ENCODE measurements at regions not wholly inside any gene's neighbourhood (a gene's known extent, or its start where the extent isn't known, plus 50 kb on each side); places are given as distances from the start of the nearest gene placed in this dataset.
"Not testable (repeated sequence)": the region's sequence is repeated elsewhere in the genome, so short reads cannot be mapped to it uniquely, and the experiment has no call there.

GRCh38 chr12:105445649-105446048, 115.2 kb downstream of the C12orf75 start:
- H3K27ac ChIP-seq, result 0 out of 2 replicates have a peak overlapping the region, but pooled peaks have one; percentile 18
- TF ChIP-seq CTCF (conservative IDR thresholded peaks at IDR 0.05), result no peak

DNA sequence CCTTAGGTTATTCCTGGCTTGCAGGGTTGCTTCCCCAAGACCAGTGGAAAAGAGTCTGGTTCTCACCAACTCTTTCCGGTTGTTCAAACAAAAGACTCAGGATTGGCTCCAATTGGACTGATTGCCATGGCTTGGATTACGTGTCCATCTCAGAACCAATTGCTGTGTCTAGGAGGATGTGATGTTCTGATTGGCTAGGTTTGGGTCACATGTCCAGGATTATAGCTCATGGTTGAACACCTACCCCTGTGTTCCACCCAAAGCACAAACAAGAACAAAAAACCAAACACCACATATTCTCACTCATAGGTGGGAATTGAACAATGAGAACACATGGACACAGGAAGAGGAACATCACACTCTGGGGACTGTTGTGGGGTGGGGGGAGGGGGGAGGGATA, 116.0 kb downstream of the C12orf75 start:
- not testable (repeated sequence) for H3K27ac ChIP-seq

GRCh38 chr12:105449431-105449830, 118.9 kb downstream of the C12orf75 start:
- no peak overlapping the region for H3K27ac ChIP-seq
- no peak for TF ChIP-seq CTCF (conservative IDR thresholded peaks at IDR 0.05)

- no peak for TF ChIP-seq CTCF (conservative IDR thresholded peaks at IDR 0.05)
- H3K27ac ChIP-seq, result no peak overlapping the region
Observed at GRCh38 chr12:105451211-105451610, 120.7 kb downstream of the C12orf75 start.

- H3K27ac ChIP-seq, result no peak overlapping the region
- TF ChIP-seq CTCF (conservative IDR thresholded peaks at IDR 0.05), result no peak
Observed at GRCh38 chr12:105451798-105452197, 121.3 kb downstream of the C12orf75 start.

GRCh38 chr12:105453316-105453715, 122.8 kb downstream of the C12orf75 start:
- no peak for TF ChIP-seq CTCF (conservative IDR thresholded peaks at IDR 0.05)

GRCh38 chr12:105454688-105455087, 124.2 kb downstream of the C12orf75 start:
- H3K27ac ChIP-seq, result peak overlapping the region; percentile 45; the same call in 1 of the 2 replicates
- TF ChIP-seq CTCF (conservative IDR thresholded peaks at IDR 0.05), result no peak

More at GRCh38 chr12:105453316-105453715, 122.8 kb downstream of the C12orf75 start:
- H3K27ac ChIP-seq, result no peak overlapping the region

DNA sequence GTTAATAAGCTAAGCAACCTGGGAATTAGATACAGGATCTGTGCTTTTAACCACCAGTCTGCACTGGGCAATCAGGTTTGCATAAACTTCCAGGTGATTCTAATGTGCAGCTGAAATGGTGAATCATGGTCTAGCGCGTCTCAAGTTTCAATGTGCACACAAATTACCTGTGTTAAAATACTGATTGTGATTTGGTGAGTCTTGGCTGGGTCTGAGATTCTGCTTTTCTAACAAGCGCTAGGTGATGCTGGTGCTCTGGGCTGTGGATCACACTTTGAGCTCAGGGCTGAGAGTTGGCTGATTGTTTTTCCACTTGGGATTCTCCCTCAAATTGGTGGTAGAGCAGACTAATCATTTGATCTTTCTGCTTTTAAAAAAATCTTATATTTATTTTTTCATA, 124.8 kb downstream of the C12orf75 start:
- peak; percentile 61 for TF ChIP-seq CTCF (conservative IDR thresholded peaks at IDR 0.05)
- peak overlapping the region; percentile 45; the same call in 1 of the 2 replicates for H3K27ac ChIP-seq

Data from VCaP (cell line).